Smooth muscle cell (in vitro differentiated cells): ENCODE measurements at regions not wholly inside any gene's neighbourhood (a gene's known extent, or its start where the extent isn't known, plus 50 kb on each side); places are given as distances from the start of the nearest gene placed in this dataset.

ENCODE experiments used
- DNase-seq: peaks from one replicate; lab custom pipeline; 2025; ENCODE audit not compliant: unreplicated experiment; lab: John Stamatoyannopoulos, UW
- H2AFZ ChIP-seq: fragments of 200-600 bp; sonication (generic); 2 replicates; pipeline ENCODE4 v1.6.0; 2016; ENCODE audit warnings: antibody characterized with exemption, low read depth, mild to moderate bottlenecking
- H3F3A ChIP-seq: fragments of 200-600 bp; sonication (generic); 2 replicates; pipeline ENCODE4 v1.6.0; 2017; ENCODE audit warnings: antibody characterized with exemption, low read depth
- H3K27ac ChIP-seq: fragments of 200-600 bp; sonication (generic); 2 replicates; pipeline ENCODE4 v1.5.1; 2016; ENCODE audit warnings: low read depth, mild to moderate bottlenecking
- H3K27me3 ChIP-seq: fragments of 200-600 bp; sonication (generic); 2 replicates; pipeline ENCODE4 v1.6.1; 2016; ENCODE audit warnings: low read depth, mild to moderate bottlenecking
- H3K36me3 ChIP-seq: fragments of 200-600 bp; sonication (generic); 2 replicates; pipeline ENCODE4 v1.5.1; 2016; ENCODE audit warnings: low read depth
- H3K4me1 ChIP-seq: fragments of 200-600 bp; sonication (generic); 2 replicates; pipeline ENCODE4 v1.5.1; 2016; ENCODE audit warnings: low read depth
- H3K4me2 ChIP-seq: fragments of 200-600 bp; sonication (generic); 2 replicates; pipeline ENCODE4 v1.6.0; 2016; ENCODE audit warnings: mild to moderate bottlenecking
- H3K4me3 ChIP-seq: fragments of 200-600 bp; sonication (generic); 2 replicates; pipeline ENCODE4 v1.5.1; 2016; ENCODE audit warnings: mild to moderate bottlenecking
- H3K79me2 ChIP-seq: fragments of 200-600 bp; sonication (generic); 2 replicates; pipeline ENCODE4 v1.6.0; 2016; ENCODE audit warnings: low read depth, mild to moderate bottlenecking
- H3K9ac ChIP-seq: fragments of 200-600 bp; sonication (generic); 2 replicates; pipeline ENCODE4 v1.6.0; 2016; ENCODE audit warnings: low read depth
- H3K9me3 ChIP-seq: fragments of 200-600 bp; sonication (generic); replicated peaks from 2 replicates; pipeline ENCODE4 v1.5.1; 2016; ENCODE audit warnings: low read depth
- H4K20me1 ChIP-seq: fragments of 200-600 bp; sonication (generic); 2 replicates; pipeline ENCODE4 v1.6.0; 2016; ENCODE audit warnings: low read depth
- WGBS: methylation state at CpG from one replicate; pipeline ENCODE4 v1.1.7; 2016; ENCODE audit warnings: low lambda C conversion rate; 5-methylcytosine and 5-hydroxymethylcytosine counted together
- TF ChIP-seq, protein P1 (sequence below): fragments of 200-600 bp; sonication (generic); IDR thresholded peaks from 2 replicates; pipeline ENCODE4 v1.5.1; 2017; ENCODE audit warnings: borderline replicate concordance, mild to moderate bottlenecking, antibody characterized with exemption; ENCODE audit not compliant: insufficient read depth, poor library complexity, severe bottlenecking

DNA sequence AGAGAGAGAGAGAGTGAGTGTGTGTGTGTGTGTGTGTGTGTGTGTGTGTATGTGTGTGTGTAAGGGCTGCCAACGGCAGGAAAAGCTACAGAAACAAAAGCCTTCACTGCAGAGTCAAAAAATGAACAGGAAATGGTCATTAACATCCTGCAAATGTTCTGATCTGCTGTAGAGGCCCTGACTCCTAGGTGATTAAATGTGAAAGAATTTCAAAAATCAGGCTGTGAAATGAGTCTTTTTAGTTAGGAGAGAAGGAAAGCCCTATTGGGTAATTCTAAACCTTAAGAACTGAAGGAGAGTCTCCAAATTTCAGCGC is 166.5 kb upstream of the MYLIP start:
- TF ChIP-seq, protein P1, sequence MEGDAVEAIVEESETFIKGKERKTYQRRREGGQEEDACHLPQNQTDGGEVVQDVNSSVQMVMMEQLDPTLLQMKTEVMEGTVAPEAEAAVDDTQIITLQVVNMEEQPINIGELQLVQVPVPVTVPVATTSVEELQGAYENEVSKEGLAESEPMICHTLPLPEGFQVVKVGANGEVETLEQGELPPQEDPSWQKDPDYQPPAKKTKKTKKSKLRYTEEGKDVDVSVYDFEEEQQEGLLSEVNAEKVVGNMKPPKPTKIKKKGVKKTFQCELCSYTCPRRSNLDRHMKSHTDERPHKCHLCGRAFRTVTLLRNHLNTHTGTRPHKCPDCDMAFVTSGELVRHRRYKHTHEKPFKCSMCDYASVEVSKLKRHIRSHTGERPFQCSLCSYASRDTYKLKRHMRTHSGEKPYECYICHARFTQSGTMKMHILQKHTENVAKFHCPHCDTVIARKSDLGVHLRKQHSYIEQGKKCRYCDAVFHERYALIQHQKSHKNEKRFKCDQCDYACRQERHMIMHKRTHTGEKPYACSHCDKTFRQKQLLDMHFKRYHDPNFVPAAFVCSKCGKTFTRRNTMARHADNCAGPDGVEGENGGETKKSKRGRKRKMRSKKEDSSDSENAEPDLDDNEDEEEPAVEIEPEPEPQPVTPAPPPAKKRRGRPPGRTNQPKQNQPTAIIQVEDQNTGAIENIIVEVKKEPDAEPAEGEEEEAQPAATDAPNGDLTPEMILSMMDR, result no peak
- Histone ChIP-seq H3K9me3 (no peaks in the 10 kb centered on the region), H3K27me3 (no peaks in the 10 kb centered on the region), H3K9ac (no peak overlapping the region), H3K4me2 (peak overlapping the region; percentile 28), H3K4me3 (no peak overlapping the region), H3K4me1 (peaks cover 6% of the 10 kb centered on the region), H4K20me1 (no peaks in the 10 kb centered on the region), H3K79me2 (no peaks in the 10 kb centered on the region), H3K36me3 (no peaks in the 10 kb centered on the region), H2AFZ (peak overlapping the region; percentile 85), H3F3A (no peaks in the 10 kb centered on the region), H3K27ac (peak overlapping the region; percentile 46)
- no peak for DNase-seq
- WGBS, result 38% methylated on average over 2 of the region's 2 CpGs

DNA sequence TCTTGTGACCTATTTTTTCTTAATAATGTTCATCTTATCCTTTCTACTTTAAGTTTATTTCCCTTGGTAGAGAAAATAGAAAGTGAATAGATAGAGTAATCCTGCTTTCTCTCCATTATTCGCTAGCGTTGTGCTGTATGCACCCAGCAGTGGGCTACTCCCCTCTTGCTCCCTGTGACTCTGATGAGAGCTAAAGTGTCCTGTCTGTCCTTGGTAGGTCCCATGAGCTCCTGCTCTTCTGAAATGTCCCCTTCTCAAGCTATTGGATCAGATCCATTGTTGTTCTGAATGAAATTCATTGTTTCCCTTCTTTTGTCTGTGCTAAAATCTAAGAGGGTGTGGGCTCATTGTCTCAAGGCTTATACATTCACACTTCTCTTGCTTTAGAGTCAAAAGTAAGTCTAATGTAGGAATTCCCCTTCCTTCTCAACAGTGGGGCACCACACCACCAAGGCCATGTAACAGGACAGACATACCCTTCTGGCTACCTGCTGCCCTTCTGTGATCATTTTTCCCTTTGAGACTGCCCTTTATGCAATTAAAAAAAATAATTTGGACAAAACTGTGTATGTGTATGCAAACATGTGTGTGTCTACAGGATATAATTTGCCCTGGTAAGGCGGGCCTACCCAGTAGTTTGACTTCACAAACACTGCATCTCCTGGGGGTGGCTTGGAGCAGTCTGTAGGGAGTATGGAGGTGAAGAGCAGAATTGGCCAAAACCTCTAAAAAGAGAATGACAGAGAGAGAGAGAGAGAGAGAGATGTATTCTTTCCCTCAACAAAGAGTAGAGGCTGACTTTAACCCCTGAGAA is 167.0 kb upstream of the MYLIP start:
- peak overlapping the region; percentile 85 for H2AFZ ChIP-seq
- peak overlapping the region; percentile 28 for H3K4me2 ChIP-seq
- 95% methylated on average over 3 of the region's 3 CpGs for WGBS
- peak overlapping the region; percentile 46 for H3K27ac ChIP-seq
- H3K4me1 ChIP-seq, result peaks cover 6% of the 10 kb centered on the region
- H3K36me3 ChIP-seq, result no peaks in the 10 kb centered on the region
- H3K4me3 ChIP-seq, result no peak overlapping the region
- H3K79me2 ChIP-seq, result no peaks in the 10 kb centered on the region
- no peaks in the 10 kb centered on the region for H4K20me1 ChIP-seq
- H3K9ac ChIP-seq, result no peak overlapping the region
- H3F3A ChIP-seq, result no peaks in the 10 kb centered on the region
- H3K27me3 ChIP-seq, result no peaks in the 10 kb centered on the region
- no peak for DNase-seq
- TF ChIP-seq, protein P1, result no peak
- H3K9me3 ChIP-seq, result no peaks in the 10 kb centered on the region

DNA sequence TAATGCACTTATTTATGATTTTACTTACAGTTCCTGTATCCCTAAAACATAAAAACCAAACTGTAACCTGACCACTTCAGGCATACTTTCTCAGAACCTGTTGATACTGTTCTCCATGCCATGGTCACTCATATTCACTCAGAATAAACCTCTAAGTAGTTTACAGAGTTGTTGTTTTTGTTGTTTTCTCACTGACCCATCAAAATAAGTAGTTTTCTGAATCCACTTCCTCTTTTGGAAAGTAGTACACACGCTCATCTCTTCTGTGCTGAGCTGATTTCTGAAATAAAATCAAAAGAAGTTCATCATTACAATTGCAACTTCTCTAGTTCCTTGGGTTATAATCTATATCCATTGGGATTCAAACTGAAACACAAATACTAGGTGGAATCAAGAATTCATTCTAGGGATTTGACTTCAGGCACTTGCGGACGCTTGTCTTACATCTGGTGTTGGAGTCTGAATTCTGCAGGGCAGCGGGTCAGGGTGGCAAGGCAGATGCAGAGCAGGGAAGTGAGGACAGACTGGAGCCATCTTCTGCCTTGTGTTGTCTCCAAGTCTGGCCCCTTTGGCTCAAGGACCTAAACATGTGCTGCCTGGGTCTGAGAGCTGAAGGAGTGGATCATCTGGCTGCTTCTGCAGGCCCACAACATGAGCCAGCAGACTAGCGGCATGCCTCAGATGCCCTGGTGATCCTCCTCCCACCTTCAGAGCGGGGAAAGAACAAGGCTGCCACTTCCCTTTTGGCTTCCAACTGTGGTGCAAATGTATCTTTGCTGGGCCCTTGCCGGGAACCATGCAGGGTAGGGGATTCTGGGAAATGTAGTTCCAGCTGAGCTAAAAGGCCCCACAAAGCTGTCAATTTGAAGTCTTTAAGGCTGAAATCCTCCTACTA is 167.9 kb upstream of the MYLIP start:
- H3K79me2 ChIP-seq, result no peaks in the 10 kb centered on the region
- no peak overlapping the region for H3K9ac ChIP-seq
- H2AFZ ChIP-seq, result peak overlapping the region; percentile 85
- TF ChIP-seq, protein P1, result no peak
- no peaks in the 10 kb centered on the region for H3K9me3 ChIP-seq
- H3K36me3 ChIP-seq, result no peaks in the 10 kb centered on the region
- H3K4me2 ChIP-seq, result no peak overlapping the region
- H3K27ac ChIP-seq, result no peak overlapping the region
- no peaks in the 10 kb centered on the region for H3F3A ChIP-seq
- peaks cover 6% of the 10 kb centered on the region for H3K4me1 ChIP-seq
- H3K4me3 ChIP-seq, result no peak overlapping the region
- H3K27me3 ChIP-seq, result no peaks in the 10 kb centered on the region
- 71% methylated on average over 7 of the region's 7 CpGs for WGBS
- no peaks in the 10 kb centered on the region for H4K20me1 ChIP-seq
- no peak for DNase-seq
